ENCODE measurements at regions not wholly inside any gene's neighbourhood (a gene's known extent, or its start where the extent isn't known, plus 50 kb on each side); places are given as distances from the start of the nearest gene placed in this dataset.

DNA sequence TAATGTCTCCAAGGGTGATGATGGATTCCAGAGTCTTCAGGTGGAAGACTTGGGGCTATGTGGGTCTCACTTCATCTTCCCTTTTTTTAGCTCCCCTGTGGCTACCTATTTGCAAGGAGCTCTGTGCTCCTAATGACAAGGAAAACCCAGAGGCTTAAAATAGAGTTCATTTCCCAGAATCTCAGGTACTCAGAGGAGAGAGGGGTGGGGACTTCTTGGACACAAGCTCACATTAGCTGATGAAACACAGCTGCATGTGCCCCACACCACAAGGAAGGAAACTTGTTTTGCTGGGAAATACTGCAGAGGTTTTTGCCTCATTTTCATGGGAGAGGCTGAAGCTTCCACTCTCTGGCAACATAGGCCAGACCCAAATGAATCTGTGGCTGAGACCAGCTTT, 138.6 kb upstream of the SLC1A4 start:
- Histone ChIP-seq H3K4me1 (ENCODE audit: low read length) (no peaks in the 10 kb centered on the region), H3F3A (ENCODE audit: insufficient read depth, low read length) (no peaks in the 10 kb centered on the region), H3K27ac (ENCODE audit: low read length) (no peak overlapping the region), H2AFZ (ENCODE audit: low read length) (no peak overlapping the region), H4K20me1 (ENCODE audit: insufficient read depth, low read length) (no peaks in the 10 kb centered on the region), H3K4me3 (ENCODE audit: low read length) (no peak overlapping the region), H3K79me2 (ENCODE audit: low read length) (no peaks in the 10 kb centered on the region), H3K9me2 (replicated peaks; ENCODE audit: insufficient read depth, low read length) (no peaks in the 10 kb centered on the region), H3K9ac (ENCODE audit: low read length) (no peak overlapping the region), H3K9me3 (replicated peaks; ENCODE audit: insufficient read depth, low read length) (no peaks in the 10 kb centered on the region), H3K4me2 (ENCODE audit: low read depth, low read length) (no peak overlapping the region), H3K36me3 (replicated peaks; ENCODE audit: insufficient read depth, low read length) (no peaks in the 10 kb centered on the region), H3K27me3 (replicated peaks; ENCODE audit: insufficient read depth, low read length) (no peaks in the 10 kb centered on the region)
- no peak for DNase-seq
- TF ChIP-seq EZH2 (optimal IDR thresholded peaks at IDR 0.05; ENCODE audit: low read depth, low read length) = no peak
- TF ChIP-seq, protein P1, sequence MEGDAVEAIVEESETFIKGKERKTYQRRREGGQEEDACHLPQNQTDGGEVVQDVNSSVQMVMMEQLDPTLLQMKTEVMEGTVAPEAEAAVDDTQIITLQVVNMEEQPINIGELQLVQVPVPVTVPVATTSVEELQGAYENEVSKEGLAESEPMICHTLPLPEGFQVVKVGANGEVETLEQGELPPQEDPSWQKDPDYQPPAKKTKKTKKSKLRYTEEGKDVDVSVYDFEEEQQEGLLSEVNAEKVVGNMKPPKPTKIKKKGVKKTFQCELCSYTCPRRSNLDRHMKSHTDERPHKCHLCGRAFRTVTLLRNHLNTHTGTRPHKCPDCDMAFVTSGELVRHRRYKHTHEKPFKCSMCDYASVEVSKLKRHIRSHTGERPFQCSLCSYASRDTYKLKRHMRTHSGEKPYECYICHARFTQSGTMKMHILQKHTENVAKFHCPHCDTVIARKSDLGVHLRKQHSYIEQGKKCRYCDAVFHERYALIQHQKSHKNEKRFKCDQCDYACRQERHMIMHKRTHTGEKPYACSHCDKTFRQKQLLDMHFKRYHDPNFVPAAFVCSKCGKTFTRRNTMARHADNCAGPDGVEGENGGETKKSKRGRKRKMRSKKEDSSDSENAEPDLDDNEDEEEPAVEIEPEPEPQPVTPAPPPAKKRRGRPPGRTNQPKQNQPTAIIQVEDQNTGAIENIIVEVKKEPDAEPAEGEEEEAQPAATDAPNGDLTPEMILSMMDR (IDR thresholded peaks at IDR 0.05; ENCODE audit: low read length) = no peak
- no peak for TF ChIP-seq EZH2phosphoT487 (IDR thresholded peaks at IDR 0.05; ENCODE audit: low read length)

DNA sequence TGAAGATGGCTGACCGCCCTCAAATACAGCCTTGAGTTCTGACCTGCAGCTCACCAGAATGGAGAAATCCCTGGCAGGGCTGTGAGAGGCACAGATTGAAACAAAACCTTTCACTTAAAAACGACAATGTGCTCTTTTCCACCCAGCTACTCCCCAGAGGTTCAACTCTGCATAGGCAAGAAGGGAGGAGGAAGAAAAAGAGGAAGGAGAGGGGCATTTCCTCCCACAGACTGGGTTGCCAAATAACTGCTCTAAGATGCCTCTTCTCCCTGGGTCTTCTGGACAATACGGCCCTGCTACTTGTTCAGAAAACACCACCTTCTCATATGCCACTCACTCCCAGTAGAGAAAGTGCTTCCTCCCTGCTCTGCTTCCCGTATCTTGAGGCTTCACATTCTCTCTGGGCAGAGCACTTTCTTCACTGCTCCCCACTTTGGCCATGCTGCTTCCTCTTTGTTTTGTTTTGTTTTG, 136.4 kb upstream of the SLC1A4 start:
- Histone ChIP-seq H3K9me2 (replicated peaks; ENCODE audit: insufficient read depth, low read length) (no peaks in the 10 kb centered on the region), H3K9ac (ENCODE audit: low read length) (no peak overlapping the region), H2AFZ (ENCODE audit: low read length) (no peak overlapping the region), H3K36me3 (replicated peaks; ENCODE audit: insufficient read depth, low read length) (no peaks in the 10 kb centered on the region), H3K4me1 (ENCODE audit: low read length) (no peaks in the 10 kb centered on the region), H3K27ac (ENCODE audit: low read length) (no peak overlapping the region), H3K4me2 (ENCODE audit: low read depth, low read length) (no peak overlapping the region), H4K20me1 (ENCODE audit: insufficient read depth, low read length) (no peaks in the 10 kb centered on the region), H3K79me2 (ENCODE audit: low read length) (no peaks in the 10 kb centered on the region), H3F3A (ENCODE audit: insufficient read depth, low read length) (no peaks in the 10 kb centered on the region), H3K4me3 (ENCODE audit: low read length) (no peak overlapping the region), H3K27me3 (replicated peaks; ENCODE audit: insufficient read depth, low read length) (no peaks in the 10 kb centered on the region), H3K9me3 (replicated peaks; ENCODE audit: insufficient read depth, low read length) (no peaks in the 10 kb centered on the region)
- TF ChIP-seq EZH2phosphoT487 (IDR thresholded peaks at IDR 0.05; ENCODE audit: low read length) (no peak), EZH2 (optimal IDR thresholded peaks at IDR 0.05; ENCODE audit: low read depth, low read length) (no peak)
- TF ChIP-seq, protein P1 (IDR thresholded peaks at IDR 0.05; ENCODE audit: low read length) = no peak
- DNase-seq = no peak

DNA sequence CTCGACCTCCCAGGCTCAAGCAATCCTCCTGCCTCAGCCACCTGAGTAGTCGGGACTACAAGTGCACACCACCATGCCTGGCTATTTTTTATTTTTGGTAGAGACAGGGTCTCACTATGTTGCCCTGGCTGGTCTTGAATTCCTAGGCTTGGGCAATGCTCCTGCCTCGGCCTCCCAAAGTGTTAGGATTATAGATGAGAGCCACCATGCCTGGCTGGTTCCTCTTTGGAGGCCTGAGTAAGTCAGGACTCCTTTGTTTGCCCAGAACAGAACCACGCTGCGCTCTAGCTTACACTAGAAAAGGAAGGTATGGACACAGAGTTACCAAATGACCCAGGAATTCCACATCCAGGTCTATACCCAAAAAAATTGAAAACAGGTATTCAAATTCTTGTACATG, 135.9 kb upstream of the SLC1A4 start:
- H3K9ac ChIP-seq (ENCODE audit: low read length) = no peak overlapping the region
- H3K4me1 ChIP-seq (ENCODE audit: low read length) = no peaks in the 10 kb centered on the region
- no peak overlapping the region for H3K4me2 ChIP-seq (ENCODE audit: low read depth, low read length)

More for the DNA sequence above, 135.9 kb upstream of the SLC1A4 start:
- Histone ChIP-seq H3K79me2 (ENCODE audit: low read length) (no peaks in the 10 kb centered on the region), H3K36me3 (replicated peaks; ENCODE audit: insufficient read depth, low read length) (no peaks in the 10 kb centered on the region), H4K20me1 (ENCODE audit: insufficient read depth, low read length) (no peaks in the 10 kb centered on the region), H3F3A (ENCODE audit: insufficient read depth, low read length) (no peaks in the 10 kb centered on the region), H3K27me3 (replicated peaks; ENCODE audit: insufficient read depth, low read length) (no peaks in the 10 kb centered on the region), H3K9me3 (replicated peaks; ENCODE audit: insufficient read depth, low read length) (no peaks in the 10 kb centered on the region), H2AFZ (ENCODE audit: low read length) (no peak overlapping the region), H3K4me3 (ENCODE audit: low read length) (no peak overlapping the region), H3K9me2 (replicated peaks; ENCODE audit: insufficient read depth, low read length) (no peaks in the 10 kb centered on the region), H3K27ac (ENCODE audit: low read length) (no peak overlapping the region)
- no peak for DNase-seq
- TF ChIP-seq EZH2phosphoT487 (IDR thresholded peaks at IDR 0.05; ENCODE audit: low read length) (no peak), EZH2 (optimal IDR thresholded peaks at IDR 0.05; ENCODE audit: low read depth, low read length) (no peak)
- TF ChIP-seq, protein P1 (IDR thresholded peaks at IDR 0.05; ENCODE audit: low read length) = no peak

All from MM.1S (cell line).